ENCODE measurements at regions not wholly inside any gene's neighbourhood (a gene's known extent, or its start where the extent isn't known, plus 50 kb on each side); places are given as distances from the start of the nearest gene placed in this dataset.

DNA sequence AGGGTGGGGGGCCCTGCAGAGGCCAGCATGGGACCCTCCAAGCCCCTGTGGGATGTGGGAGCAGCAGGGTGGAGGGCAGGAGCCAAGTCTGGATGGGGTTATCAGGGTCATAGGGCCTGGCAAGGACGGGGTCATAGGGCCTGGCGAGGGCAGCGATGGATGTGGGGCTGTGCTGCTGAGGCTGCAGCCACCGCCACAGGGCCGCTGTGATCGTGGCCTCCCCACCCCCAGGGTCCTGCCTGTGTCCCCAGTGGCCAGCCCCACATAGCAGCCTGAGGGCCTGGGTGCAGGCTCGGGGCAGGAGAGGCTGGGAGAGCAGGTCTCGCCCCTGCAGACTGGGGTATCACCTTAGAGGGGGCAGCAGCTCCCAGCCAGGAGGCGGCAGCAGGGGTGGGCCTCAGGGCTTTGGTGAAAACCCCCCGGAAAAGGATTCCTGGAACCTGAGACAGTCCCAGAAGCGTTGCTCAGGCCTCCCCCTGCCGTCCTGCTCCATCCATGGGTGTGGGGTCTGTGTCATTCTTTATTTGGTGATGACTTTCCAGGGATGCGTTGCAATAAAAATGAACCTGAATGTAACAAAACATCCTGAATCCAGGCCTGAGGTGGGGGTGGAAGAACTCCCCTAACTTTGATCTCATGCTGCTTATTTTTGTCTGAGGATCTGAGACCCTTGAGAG is 107.3 kb upstream of the SHH start:
- TF ChIP-seq POLR2AphosphoS5 (IDR thresholded peaks at IDR 0.05; ENCODE audit: low read depth, low read length) (no peak), TCF7L2 (IDR thresholded peaks at IDR 0.05; ENCODE audit: low read depth, low read length) (no peak)
- TF ChIP-seq, protein P1, sequence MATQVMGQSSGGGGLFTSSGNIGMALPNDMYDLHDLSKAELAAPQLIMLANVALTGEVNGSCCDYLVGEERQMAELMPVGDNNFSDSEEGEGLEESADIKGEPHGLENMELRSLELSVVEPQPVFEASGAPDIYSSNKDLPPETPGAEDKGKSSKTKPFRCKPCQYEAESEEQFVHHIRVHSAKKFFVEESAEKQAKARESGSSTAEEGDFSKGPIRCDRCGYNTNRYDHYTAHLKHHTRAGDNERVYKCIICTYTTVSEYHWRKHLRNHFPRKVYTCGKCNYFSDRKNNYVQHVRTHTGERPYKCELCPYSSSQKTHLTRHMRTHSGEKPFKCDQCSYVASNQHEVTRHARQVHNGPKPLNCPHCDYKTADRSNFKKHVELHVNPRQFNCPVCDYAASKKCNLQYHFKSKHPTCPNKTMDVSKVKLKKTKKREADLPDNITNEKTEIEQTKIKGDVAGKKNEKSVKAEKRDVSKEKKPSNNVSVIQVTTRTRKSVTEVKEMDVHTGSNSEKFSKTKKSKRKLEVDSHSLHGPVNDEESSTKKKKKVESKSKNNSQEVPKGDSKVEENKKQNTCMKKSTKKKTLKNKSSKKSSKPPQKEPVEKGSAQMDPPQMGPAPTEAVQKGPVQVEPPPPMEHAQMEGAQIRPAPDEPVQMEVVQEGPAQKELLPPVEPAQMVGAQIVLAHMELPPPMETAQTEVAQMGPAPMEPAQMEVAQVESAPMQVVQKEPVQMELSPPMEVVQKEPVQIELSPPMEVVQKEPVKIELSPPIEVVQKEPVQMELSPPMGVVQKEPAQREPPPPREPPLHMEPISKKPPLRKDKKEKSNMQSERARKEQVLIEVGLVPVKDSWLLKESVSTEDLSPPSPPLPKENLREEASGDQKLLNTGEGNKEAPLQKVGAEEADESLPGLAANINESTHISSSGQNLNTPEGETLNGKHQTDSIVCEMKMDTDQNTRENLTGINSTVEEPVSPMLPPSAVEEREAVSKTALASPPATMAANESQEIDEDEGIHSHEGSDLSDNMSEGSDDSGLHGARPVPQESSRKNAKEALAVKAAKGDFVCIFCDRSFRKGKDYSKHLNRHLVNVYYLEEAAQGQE (IDR thresholded peaks at IDR 0.05; ENCODE audit: insufficient read depth in 1 of 2, low read depth in 2 of 2, low read length in 1 of 2): no peak
- TF ChIP-seq, protein P2, sequence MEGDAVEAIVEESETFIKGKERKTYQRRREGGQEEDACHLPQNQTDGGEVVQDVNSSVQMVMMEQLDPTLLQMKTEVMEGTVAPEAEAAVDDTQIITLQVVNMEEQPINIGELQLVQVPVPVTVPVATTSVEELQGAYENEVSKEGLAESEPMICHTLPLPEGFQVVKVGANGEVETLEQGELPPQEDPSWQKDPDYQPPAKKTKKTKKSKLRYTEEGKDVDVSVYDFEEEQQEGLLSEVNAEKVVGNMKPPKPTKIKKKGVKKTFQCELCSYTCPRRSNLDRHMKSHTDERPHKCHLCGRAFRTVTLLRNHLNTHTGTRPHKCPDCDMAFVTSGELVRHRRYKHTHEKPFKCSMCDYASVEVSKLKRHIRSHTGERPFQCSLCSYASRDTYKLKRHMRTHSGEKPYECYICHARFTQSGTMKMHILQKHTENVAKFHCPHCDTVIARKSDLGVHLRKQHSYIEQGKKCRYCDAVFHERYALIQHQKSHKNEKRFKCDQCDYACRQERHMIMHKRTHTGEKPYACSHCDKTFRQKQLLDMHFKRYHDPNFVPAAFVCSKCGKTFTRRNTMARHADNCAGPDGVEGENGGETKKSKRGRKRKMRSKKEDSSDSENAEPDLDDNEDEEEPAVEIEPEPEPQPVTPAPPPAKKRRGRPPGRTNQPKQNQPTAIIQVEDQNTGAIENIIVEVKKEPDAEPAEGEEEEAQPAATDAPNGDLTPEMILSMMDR (IDR thresholded peaks at IDR 0.05): no peak

All from Panc1 (cell line).